H1 (cell line): ENCODE measurements at regions not wholly inside any gene's neighbourhood (a gene's known extent, or its start where the extent isn't known, plus 50 kb on each side); places are given as distances from the start of the nearest gene placed in this dataset.

Source experiments
- CTCF ChIA-PET: fragments of 300-600 bp; sonication (Branson Sonifier 250); formaldehyde crosslinking; loops from one replicate; lab custom pipeline; 2021; ENCODE audit not compliant: partially characterized antibody; lab: Charles Lee
- POLR2A ChIA-PET: fragments of 300-600 bp; sonication (Branson Sonifier 250); formaldehyde crosslinking; loops from one replicate; lab custom pipeline; 2021; ENCODE audit warnings: inconsistent platforms; ENCODE audit not compliant: partially characterized antibody; lab: Charles Lee
- DNase-seq, 2 experiments: peaks; one replicate each; pipeline versions ENCODE4 v3.0.0 to v3.0.0-alpha.2; 2010 to 2022; ENCODE audit warnings: low spot score in 2 of 2, low read depth in 1 of 2, mixed read lengths in 1 of 2
- FAIRE-seq: peaks from 2 replicates; lab custom pipeline; 2011; peaks lifted over from hg19 to GRCh38; lab: Jason Lieb, UNC
- H2AFZ ChIP-seq: 2 replicates; pipeline ENCODE4 v1.8.1; 2012; ENCODE audit warnings: low read length, inconsistent platforms
- H2AK5ac ChIP-seq: 2 replicates; pipeline ENCODE4 v1.6.1; 2013; ENCODE audit warnings: low read depth, low read length
- H2BK120ac ChIP-seq: replicated peaks from 2 replicates; pipeline ENCODE3; 2013; ENCODE audit warnings: low read depth, low read length, inconsistent platforms
- H2BK12ac ChIP-seq: 2 replicates; pipeline ENCODE4 v1.6.1; 2013; ENCODE audit warnings: low read depth, low read length
- H2BK15ac ChIP-seq: 2 replicates; pipeline ENCODE4 v1.6.1; 2013; ENCODE audit warnings: low read length
- H2BK20ac ChIP-seq: 2 replicates; pipeline ENCODE4 v1.6.1; 2013; ENCODE audit warnings: low read length
- H2BK5ac ChIP-seq: 2 replicates; pipeline ENCODE4 v1.6.1; 2013; ENCODE audit warnings: low read depth, low read length
- H3K14ac ChIP-seq: 2 replicates; pipeline ENCODE4 v1.6.1; 2013; ENCODE audit warnings: inconsistent platforms; ENCODE audit not compliant: insufficient read length
- H3K18ac ChIP-seq: 2 replicates; pipeline ENCODE4 v1.6.1; 2013; ENCODE audit warnings: low read length; ENCODE audit errors: extremely low read depth
- H3K23ac ChIP-seq: 2 replicates; pipeline ENCODE4 v1.6.1; 2013; ENCODE audit warnings: inconsistent platforms; ENCODE audit not compliant: insufficient read length
- H3K23me2 ChIP-seq: 2 replicates; pipeline ENCODE4 v1.6.1; 2013; ENCODE audit warnings: low read depth, low read length
- H3K27ac ChIP-seq: 2 replicates; pipeline ENCODE4 v1.6.1; 2011; ENCODE audit warnings: low read depth, low read length, inconsistent platforms
- H3K27me3 ChIP-seq, 4 experiments: replicated peaks in 1 of 4; 1 replicate in 1 of 4; 2 replicates in 3 of 4; pipeline versions ENCODE4 v1.6.1 to v1.8.1; 2011 to 2013; ENCODE audit warnings: low read length in 3 of 4, mild to moderate bottlenecking in 3 of 4, inconsistent platforms in 2 of 4, mixed read lengths in 2 of 4, moderate library complexity in 1 of 4; ENCODE audit not compliant: control insufficient read depth in 3 of 4, insufficient read depth in 3 of 4; ENCODE audit errors: extremely low read depth in 1 of 4
- H3K36me3 ChIP-seq, 4 experiments: 2 replicates each; pipeline versions ENCODE4 v1.6.1 to v1.8.1; 2011 to 2013; ENCODE audit warnings: mild to moderate bottlenecking in 4 of 4, low read length in 3 of 4, moderate library complexity in 2 of 4, control low read depth in 1 of 4, inconsistent platforms in 1 of 4; ENCODE audit not compliant: insufficient read depth in 4 of 4, control insufficient read depth in 2 of 4
- H3K4ac ChIP-seq: replicated peaks from 2 replicates; pipeline ENCODE3; 2013; ENCODE audit warnings: low read length, low read depth, mixed read lengths, inconsistent platforms; ENCODE audit not compliant: insufficient read length
- H3K4me1 ChIP-seq, 4 experiments: replicated peaks in 1 of 4; 1 replicate in 1 of 4; 2 replicates in 3 of 4; pipeline versions ENCODE4 v1.6.1 to v1.8.1; 2011 to 2013; ENCODE audit warnings: low read length in 3 of 4, inconsistent platforms in 2 of 4, mixed read lengths in 1 of 4; ENCODE audit not compliant: insufficient read depth in 4 of 4, control insufficient read depth in 3 of 4
- H3K4me2 ChIP-seq, 2 experiments: 2 replicates each; pipeline versions ENCODE4 v1.6.1 to v1.8.1; 2011 to 2013; ENCODE audit warnings: low read depth in 2 of 2, low read length in 2 of 2, control low read depth in 1 of 2, inconsistent platforms in 1 of 2, mild to moderate bottlenecking in 1 of 2; ENCODE audit not compliant: insufficient read depth in 1 of 2
- H3K4me3 ChIP-seq, 4 experiments: fragments of 200-600, 300-600 bp in 1 of 4; sonication (generic), shearing (Covaris generic), sonication (Bioruptor Twin) in 1 of 4; 2 replicates each; pipeline versions ENCODE4 v1.5.1 to v1.8.1; 2011 to 2016; ENCODE audit warnings: low read length in 4 of 4, low read depth in 3 of 4, control low read depth in 2 of 4, inconsistent platforms in 2 of 4, mild to moderate bottlenecking in 2 of 4, mixed read lengths in 1 of 4, moderate library complexity in 1 of 4; ENCODE audit not compliant: insufficient read depth in 2 of 4; ENCODE audit errors: extremely low read depth in 1 of 4
- H3K56ac ChIP-seq: replicated peaks from 2 replicates; pipeline ENCODE3; 2013; ENCODE audit warnings: low read depth, mild to moderate bottlenecking, mixed read lengths, low read length, inconsistent platforms; ENCODE audit not compliant: insufficient read length
- H3K79me1 ChIP-seq: 2 replicates; pipeline ENCODE4 v1.6.1; 2013; ENCODE audit warnings: low read depth, low read length, control low read depth
- H3K79me2 ChIP-seq, 2 experiments: 2 replicates each; pipeline versions ENCODE4 v1.6.1 to v1.8.1; 2012 to 2013; ENCODE audit warnings: low read length in 2 of 2, mild to moderate bottlenecking in 2 of 2, inconsistent platforms in 1 of 2; ENCODE audit not compliant: insufficient read depth in 2 of 2, control insufficient read depth in 1 of 2
- H3K9ac ChIP-seq, 4 experiments: replicated peaks in 1 of 4; 1 replicate in 1 of 4; 2 replicates in 3 of 4; pipeline versions ENCODE4 v1.6.1 to v1.8.1; 2011 to 2013; ENCODE audit warnings: low read depth in 3 of 4, low read length in 3 of 4, control low read depth in 2 of 4, mild to moderate bottlenecking in 2 of 4, moderate library complexity in 2 of 4, inconsistent platforms in 1 of 4; ENCODE audit errors: extremely low read depth in 1 of 4
- H3K9me3 ChIP-seq, 2 experiments: 2 replicates each; pipeline versions ENCODE4 v1.6.1 to v1.8.1; 2012 to 2013; ENCODE audit warnings: mild to moderate bottlenecking in 2 of 2, moderate library complexity in 2 of 2, control low read depth in 1 of 2, inconsistent platforms in 1 of 2, low read depth in 1 of 2, low read length in 1 of 2, mixed read lengths in 1 of 2; ENCODE audit not compliant: insufficient read depth in 2 of 2
- H4K20me1 ChIP-seq, 2 experiments: replicated peaks in 1 of 2; 2 replicates each; pipeline versions ENCODE3 to v1.8.1; 2011 to 2013; ENCODE audit warnings: inconsistent platforms in 2 of 2, low read length in 2 of 2, mild to moderate bottlenecking in 1 of 2; ENCODE audit not compliant: insufficient read depth in 2 of 2, control insufficient read depth in 1 of 2
- H4K5ac ChIP-seq: 2 replicates; pipeline ENCODE4 v1.6.1; 2013; ENCODE audit warnings: low read length, low read depth, mixed read lengths, inconsistent platforms; ENCODE audit not compliant: insufficient read length
- H4K8ac ChIP-seq: 2 replicates; pipeline ENCODE4 v1.8.0; 2013; ENCODE audit warnings: mild to moderate bottlenecking, moderate library complexity, low read length, inconsistent platforms; ENCODE audit not compliant: insufficient read depth; ENCODE audit errors: extremely low read depth
- H4K91ac ChIP-seq: replicated peaks from 2 replicates; pipeline ENCODE3; 2013; ENCODE audit warnings: low read length, mixed read lengths, inconsistent platforms; ENCODE audit not compliant: insufficient read length
- CBX5 ChIP-seq: fragments of 300-800, 300-1000 bp; sonication (generic); IDR thresholded peaks from 2 replicates; pipeline ENCODE4 v1.7.1; 2016; ENCODE audit warnings: antibody characterized with exemption, low read length, low read depth
- CBX8 ChIP-seq: fragments of 300-800, 300-1000 bp; sonication (generic); IDR thresholded peaks from 2 replicates; pipeline ENCODE4 v1.7.1; 2016; ENCODE audit warnings: low read depth, low read length, borderline replicate concordance
- EZH2 ChIP-seq: fragments of 200-600 bp; sonication (generic); IDR thresholded peaks from 2 replicates; pipeline ENCODE4 v1.7.1; 2012; ENCODE audit warnings: low read depth, mild to moderate bottlenecking, moderate library complexity, low read length, inconsistent platforms; ENCODE audit not compliant: severe bottlenecking
- GTF2F1 ChIP-seq: IDR thresholded peaks from 2 replicates; pipeline ENCODE4 v1.6.1; 2012; ENCODE audit warnings: low read depth, low read length, improper control_type of control experiment, borderline replicate concordance
- HDAC6 ChIP-seq: IDR thresholded peaks from one replicate; pipeline ENCODE4 v1.7.1; 2012; ENCODE audit warnings: low read depth, mild to moderate bottlenecking, inconsistent platforms, low read length, moderate library complexity
- JUND ChIP-seq: IDR thresholded peaks from 2 replicates; pipeline ENCODE4 v1.6.1; 2011; ENCODE audit warnings: mild to moderate bottlenecking, improper control_type of control experiment, low read length
- NANOG ChIP-seq: IDR thresholded peaks from 2 replicates; pipeline ENCODE4 v1.6.1; 2011; ENCODE audit warnings: low read length, low read depth, mild to moderate bottlenecking, inconsistent platforms; ENCODE audit not compliant: insufficient read depth, poor library complexity, severe bottlenecking
- POU5F1 ChIP-seq: IDR thresholded peaks from 2 replicates; pipeline ENCODE4 v1.6.1; 2011; ENCODE audit warnings: low read depth, mild to moderate bottlenecking, low read length, moderate library complexity
- RAD21 ChIP-seq, 2 experiments: IDR thresholded peaks in 1 of 2; conservative IDR thresholded peaks in 1 of 2; 2 replicates each; pipeline ENCODE4 v1.6.1; 2011; ENCODE audit warnings: low read depth in 2 of 2, low read length in 2 of 2, improper control_type of control experiment in 1 of 2, inconsistent platforms in 1 of 2, mild to moderate bottlenecking in 1 of 2, moderate library complexity in 1 of 2
- RNF2 ChIP-seq: fragments of 200-900, 300-1000 bp; sonication (generic); IDR thresholded peaks from 2 replicates; pipeline ENCODE4 v1.7.1; 2016; ENCODE audit warnings: borderline replicate concordance, low read depth, mild to moderate bottlenecking, antibody characterized with exemption, low read length; ENCODE audit not compliant: poor library complexity, severe bottlenecking; ENCODE audit errors: missing control alignments
- SIN3A ChIP-seq, 2 experiments: IDR thresholded peaks in 1 of 2; conservative IDR thresholded peaks in 1 of 2; 2 replicates each; pipeline ENCODE4 v1.6.1; 2011 to 2012; ENCODE audit warnings: low read length in 2 of 2, improper control_type of control experiment in 1 of 2, low read depth in 1 of 2, mild to moderate bottlenecking in 1 of 2
- SIRT6 ChIP-seq: IDR thresholded peaks from one replicate; pipeline ENCODE4 v1.7.1; 2012; ENCODE audit warnings: low read length, inconsistent platforms
- SP1 ChIP-seq: IDR thresholded peaks from 2 replicates; pipeline ENCODE4 v1.6.1; 2011; ENCODE audit warnings: low read depth, low read length
- SRF ChIP-seq: IDR thresholded peaks from 2 replicates; pipeline ENCODE4 v1.6.1; 2011; ENCODE audit warnings: mild to moderate bottlenecking, low read depth, low read length, moderate library complexity
- YY1 ChIP-seq: IDR thresholded peaks from 2 replicates; pipeline ENCODE4 v1.6.1; 2011; ENCODE audit warnings: low read depth, mild to moderate bottlenecking, low read length
- ZNF274 ChIP-seq: IDR thresholded peaks from 2 replicates; pipeline ENCODE4 v1.7.0; 2012; ENCODE audit warnings: low read length, borderline replicate concordance; ENCODE audit errors: extremely low read depth

- H3K27ac ChIP-seq = no peak overlapping the region
- H3K79me1 ChIP-seq = no peaks in the 10 kb centered on the region
- no peaks in the 10 kb centered on the region for H3K36me3 ChIP-seq
- no peaks in the 10 kb centered on the region for H3K9me3 ChIP-seq
- no peak overlapping the region for H3K4me3 ChIP-seq
- H3K27me3 ChIP-seq = no peaks in the 10 kb centered on the region
- ChIA-PET POLR2A (no interaction called here), CTCF (no interaction called here)
- H2BK120ac ChIP-seq = no peak overlapping the region
- no peaks in the 10 kb centered on the region for H3K79me2 ChIP-seq
- FAIRE-seq (no peak), DNase-seq (no peak)
- no peak overlapping the region for H2AK5ac ChIP-seq
- H4K5ac ChIP-seq = no peak overlapping the region
- no peak overlapping the region for H3K56ac ChIP-seq
- H2AFZ ChIP-seq = no peak overlapping the region
- no peak overlapping the region for H3K4me2 ChIP-seq
- no peak overlapping the region for H3K14ac ChIP-seq
- no peak overlapping the region for H3K4ac ChIP-seq
- no peak overlapping the region for H3K23ac ChIP-seq
- H2BK5ac ChIP-seq = no peak overlapping the region
- no peak overlapping the region for H3K18ac ChIP-seq
- H4K8ac ChIP-seq = no peak overlapping the region
- no peaks in the 10 kb centered on the region for H3K23me2 ChIP-seq
- H2BK20ac ChIP-seq = no peak overlapping the region
- H2BK15ac ChIP-seq = no peak overlapping the region
- H3K9ac ChIP-seq = no peak overlapping the region
- H4K91ac ChIP-seq = no peak overlapping the region
- H2BK12ac ChIP-seq = no peak overlapping the region
- H4K20me1 ChIP-seq = no peaks in the 10 kb centered on the region
- peaks cover 0 to 1% (median 0%) of the 10 kb centered on the region in 4 experiments; a peak in 2 of 7 replicates for H3K4me1 ChIP-seq
- TF ChIP-seq ZNF274 (no peak), SIRT6 (no peak), POU5F1 (no peak), SRF (no peak), CBX5 (no peak), GTF2F1 (no peak), RNF2 (no peak), NANOG (no peak), YY1 (no peak), HDAC6 (no peak), CBX8 (no peak), SIN3A (conservative IDR thresholded peaks at IDR 0.05 in 1 of 2, IDR thresholded peaks at IDR 0.05 in 1 of 2; ENCODE audit: low read depth in 1 of 2, low read length in 2 of 2) (no peak), JUND (no peak), EZH2 (no peak), SP1 (no peak), RAD21 (IDR thresholded peaks at IDR 0.05 in 1 of 2, conservative IDR thresholded peaks at IDR 0.05 in 1 of 2; ENCODE audit: low read depth in 2 of 2, low read length in 2 of 2) (no peak)
These were observed 680.7 kb upstream of the GRM7 start for GRCh38 chr3:6180171-6180570.
